Hepatocyte (in vitro differentiated cells): ENCODE measurements at regions not wholly inside any gene's neighbourhood (a gene's known extent, or its start where the extent isn't known, plus 50 kb on each side); places are given as distances from the start of the nearest gene placed in this dataset.

Source experiments
- DNase-seq: peaks from one replicate; pipeline ENCODE4 v3.0.0-alpha.2; 2016; ENCODE audit warnings: low spot score
- H2AFZ ChIP-seq: fragments of 200-600 bp; sonication (generic); 2 replicates; pipeline ENCODE4 v1.6.0; 2016; ENCODE audit warnings: antibody characterized with exemption, mild to moderate bottlenecking
- H3K27ac ChIP-seq: fragments of 200-600 bp; sonication (generic); 2 replicates; pipeline ENCODE4 v1.5.1; 2016; ENCODE audit warnings: mild to moderate bottlenecking
- H3K27me3 ChIP-seq: fragments of 200-600 bp; sonication (generic); 2 replicates; pipeline ENCODE4 v1.6.1; 2016
- H3K36me3 ChIP-seq: fragments of 200-600 bp; sonication (generic); replicated peaks from 2 replicates; pipeline ENCODE4 v1.5.1; 2016; ENCODE audit warnings: low read depth; ENCODE audit not compliant: insufficient read depth
- H3K4me1 ChIP-seq: fragments of 200-600 bp; sonication (generic); 2 replicates; pipeline ENCODE4 v1.5.1; 2016; ENCODE audit warnings: mild to moderate bottlenecking, moderate library complexity; ENCODE audit not compliant: insufficient read depth
- H3K4me2 ChIP-seq: fragments of 200-600 bp; sonication (generic); 2 replicates; pipeline ENCODE4 v1.6.0; 2016
- H3K4me3 ChIP-seq: fragments of 200-600 bp; sonication (generic); 2 replicates; pipeline ENCODE4 v1.5.1; 2016; ENCODE audit warnings: mild to moderate bottlenecking
- H3K79me2 ChIP-seq: fragments of 200-600 bp; sonication (generic); 2 replicates; pipeline ENCODE4 v1.6.0; 2017; ENCODE audit warnings: mild to moderate bottlenecking
- H3K9me2 ChIP-seq: fragments of 200-600 bp; sonication (generic); replicated peaks from 2 replicates; pipeline ENCODE4 v1.6.0; 2017; ENCODE audit warnings: mild to moderate bottlenecking; ENCODE audit not compliant: insufficient read depth
- H3K9me3 ChIP-seq: fragments of 200-600 bp; sonication (generic); 2 replicates; pipeline ENCODE4 v1.5.1; 2016; ENCODE audit warnings: low read depth, mild to moderate bottlenecking
- H4K20me1 ChIP-seq: fragments of 200-600 bp; sonication (generic); 2 replicates; pipeline ENCODE4 v1.6.0; 2016; ENCODE audit warnings: mild to moderate bottlenecking; ENCODE audit not compliant: insufficient read depth, poor library complexity, severe bottlenecking
- CTCF ChIP-seq: fragments of 200-600 bp; sonication (generic); IDR thresholded peaks from 2 replicates; pipeline ENCODE4 v1.5.1; 2016; ENCODE audit warnings: antibody characterized with exemption, mild to moderate bottlenecking; ENCODE audit not compliant: poor library complexity
- EZH2 ChIP-seq: fragments of 200-600 bp; sonication (generic); IDR thresholded peaks from 2 replicates; pipeline ENCODE4 v1.6.1; 2016; ENCODE audit warnings: antibody characterized with exemption, mild to moderate bottlenecking, borderline replicate concordance
- EZH2phosphoT487 ChIP-seq: fragments of 200-600 bp; sonication (generic); IDR thresholded peaks from one replicate; pipeline ENCODE4 v1.6.1; 2018; ENCODE audit warnings: antibody characterized with exemption, mild to moderate bottlenecking, low read depth, moderate library complexity; ENCODE audit not compliant: unreplicated experiment, severe bottlenecking
- WGBS: methylation state at CpG from one replicate; pipeline ENCODE4 v1.1.6; 2016; ENCODE audit warnings: low lambda C conversion rate; ENCODE audit errors: missing lambda C conversion rate; 5-methylcytosine and 5-hydroxymethylcytosine counted together

- Histone ChIP-seq H3K9me3 (no peaks in the 10 kb centered on the region), H3K79me2 (no peaks in the 10 kb centered on the region), H3K9me2 (no peaks in the 10 kb centered on the region), H2AFZ (no peak overlapping the region), H3K4me2 (no peak overlapping the region), H3K4me1 (peaks cover 11% of the 10 kb centered on the region), H4K20me1 (no peaks in the 10 kb centered on the region), H3K27me3 (no peaks in the 10 kb centered on the region), H3K36me3 (no peaks in the 10 kb centered on the region), H3K27ac (no peak overlapping the region), H3K4me3 (no peak overlapping the region)
- no peak for DNase-seq
- TF ChIP-seq CTCF (no peak), EZH2 (no peak), EZH2phosphoT487 (no peak)
- WGBS = 98% methylated on average over 2 of the region's 2 CpGs
Observed at GRCh38 chr2:215677481-215677880, 241.6 kb upstream of the FN1 start.

GRCh38 chr2:215672406-215672805 is 236.5 kb upstream of the FN1 start:
- H4K20me1 ChIP-seq = no peaks in the 10 kb centered on the region
- H3K27ac ChIP-seq = no peak overlapping the region
- 71% methylated on average over 1 of the region's 1 CpG for WGBS
- no peaks in the 10 kb centered on the region for H3K79me2 ChIP-seq
- H3K36me3 ChIP-seq = no peaks in the 10 kb centered on the region
- H3K9me2 ChIP-seq = no peaks in the 10 kb centered on the region
- H3K4me1 ChIP-seq = peaks cover 18% of the 10 kb centered on the region
- no peak overlapping the region for H3K4me3 ChIP-seq
- H2AFZ ChIP-seq = no peak overlapping the region
- no peak for TF ChIP-seq EZH2phosphoT487
- TF ChIP-seq EZH2 = no peak
- TF ChIP-seq CTCF = no peak
- no peak for DNase-seq
- H3K4me2 ChIP-seq = no peak overlapping the region
- no peaks in the 10 kb centered on the region for H3K9me3 ChIP-seq
- no peaks in the 10 kb centered on the region for H3K27me3 ChIP-seq

- Histone ChIP-seq H3K4me3 (no peak overlapping the region), H3K79me2 (no peaks in the 10 kb centered on the region), H3K27me3 (no peaks in the 10 kb centered on the region), H3K4me2 (no peak overlapping the region), H3K9me3 (no peaks in the 10 kb centered on the region), H4K20me1 (no peaks in the 10 kb centered on the region), H3K9me2 (no peaks in the 10 kb centered on the region), H2AFZ (no peak overlapping the region), H3K4me1 (peaks cover 18% of the 10 kb centered on the region), H3K27ac (no peak overlapping the region), H3K36me3 (no peaks in the 10 kb centered on the region)
- WGBS = 79% methylated on average over 6 of the region's 6 CpGs
- TF ChIP-seq CTCF (no peak), EZH2 (no peak), EZH2phosphoT487 (no peak)
- no peak for DNase-seq
Observed at GRCh38 chr2:215671691-215672090, 235.8 kb upstream of the FN1 start.

DNA sequence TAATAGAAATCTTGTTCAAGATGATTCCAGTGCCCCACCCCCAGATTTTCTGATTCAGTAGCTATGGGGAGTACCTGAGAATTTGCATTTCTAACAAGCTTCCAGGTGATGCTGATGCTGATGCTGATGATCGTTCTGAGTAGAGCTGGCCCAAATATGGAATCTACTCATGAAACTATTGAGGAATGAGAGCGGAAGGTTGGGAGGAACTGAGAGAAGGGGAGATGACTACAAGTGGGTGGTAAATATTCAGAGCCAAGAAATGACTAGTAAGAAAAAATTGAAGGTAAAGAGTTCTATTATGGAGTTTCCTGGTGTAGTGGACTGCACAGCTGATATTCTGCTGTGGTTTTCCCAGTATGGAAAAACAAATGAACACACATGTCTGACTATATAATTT is 235.4 kb upstream of the FN1 start:
- H3K36me3 ChIP-seq = no peaks in the 10 kb centered on the region
- H3K9me2 ChIP-seq = no peaks in the 10 kb centered on the region
- TF ChIP-seq EZH2 (no peak), EZH2phosphoT487 (no peak), CTCF (no peak)
- no peak overlapping the region for H3K4me2 ChIP-seq
- no peaks in the 10 kb centered on the region for H3K79me2 ChIP-seq
- no peak overlapping the region for H2AFZ ChIP-seq
- H3K27ac ChIP-seq = no peak overlapping the region
- H3K27me3 ChIP-seq = no peaks in the 10 kb centered on the region
- H3K9me3 ChIP-seq = no peaks in the 10 kb centered on the region
- WGBS = 96% methylated on average over 2 of the region's 2 CpGs
- DNase-seq = no peak
- no peak overlapping the region for H3K4me3 ChIP-seq
- peaks cover 18% of the 10 kb centered on the region for H3K4me1 ChIP-seq
- H4K20me1 ChIP-seq = no peaks in the 10 kb centered on the region
